A549 (cell line): ENCODE measurements at regions not wholly inside any gene's neighbourhood (a gene's known extent, or its start where the extent isn't known, plus 50 kb on each side); places are given as distances from the start of the nearest gene placed in this dataset.
"Not testable (repeated sequence)": the region's sequence is repeated elsewhere in the genome, so short reads cannot be mapped to it uniquely, and the experiment has no call there.

Experiments used
- ATAC-seq, 2 experiments: fragments of 200-7000 bp in 1 of 2; fragments of >200 bp in 1 of 2; cut with Nextera tagmentation in 1 of 2; cut with Tn5 transposase in 1 of 2; 3 replicates each; pipeline versions ENCODE4 v1.8.0 to v1.9.1; 2018 to 2020; ENCODE audit warnings: mild to moderate bottlenecking in 1 of 2, moderate library complexity in 1 of 2
- CTCF ChIA-PET: fragments of 300-600 bp; sonication (Branson Sonifier 250); formaldehyde crosslinking; extraction: SDS; loops from one replicate; lab custom pipeline; 2021; ENCODE audit warnings: antibody characterized with exemption, inconsistent platforms; lab: Yijun Ruan, JAX
- POLR2A ChIA-PET: fragments of 350-600 bp; formaldehyde crosslinking; extraction: SDS; loops from one replicate; lab custom pipeline; 2021; ENCODE audit warnings: antibody characterized with exemption, inconsistent platforms; lab: Yijun Ruan, JAX
- DNase-seq, 2 experiments: peaks; one replicate each; pipeline versions ENCODE4 v3.0.0 to v3.0.0-alpha.2; 2011 to 2016; ENCODE audit warnings: low read depth in 1 of 2, low spot score in 1 of 2
- FAIRE-seq: peaks from 2 replicates; lab custom pipeline; 2011; peaks lifted over from hg19 to GRCh38; lab: Jason Lieb, UNC
- H3K27ac ChIP-seq, 2 experiments: fragments of >200 bp; sonication (Bioruptor Twin); formaldehyde crosslinking; 3 replicates each; pipeline ENCODE4 v1.5.1; 2016 to 2017
- H3K4me1 ChIP-seq: fragments of >200 bp; sonication (Bioruptor Twin); formaldehyde crosslinking; 3 replicates; pipeline ENCODE4 v1.6.1; 2016
- H3K4me2 ChIP-seq: fragments of >200 bp; sonication (Bioruptor Twin); formaldehyde crosslinking; 3 replicates; pipeline ENCODE4 v1.6.1; 2016
- H3K4me3 ChIP-seq: fragments of >200 bp; sonication (Bioruptor Twin); formaldehyde crosslinking; 3 replicates; pipeline ENCODE4 v1.5.1; 2016
- H3K9me3 ChIP-seq: fragments of >200 bp; sonication (Bioruptor Twin); formaldehyde crosslinking; 3 replicates; pipeline ENCODE4 v1.6.1; 2016
- BCL3 ChIP-seq: fragments of >200 bp; sonication (Bioruptor Twin); formaldehyde crosslinking; IDR thresholded peaks from 3 replicates; pipeline ENCODE4 v1.6.1; 2016
- CHD2 ChIP-seq: fragments of 150-350 bp; IDR thresholded peaks from 2 replicates; pipeline ENCODE4 v1.6.1; 2014; ENCODE audit warnings: low read length; ENCODE audit not compliant: partially characterized antibody
- EHF ChIP-seq: fragments of 250-450 bp; sonication (Bioruptor Pico); IDR thresholded peaks from 2 replicates; pipeline ENCODE4 v1.5.0; 2020; ENCODE audit warnings: mild to moderate bottlenecking
- ELK1 ChIP-seq: fragments of 150-350 bp; IDR thresholded peaks from 2 replicates; pipeline ENCODE4 v1.6.1; 2014; ENCODE audit warnings: low read depth, mild to moderate bottlenecking, low read length
- EP300 ChIP-seq, 2 experiments: fragments of >200 bp; sonication (Bioruptor Twin); formaldehyde crosslinking; IDR thresholded peaks; 2 replicates in 1 of 2; 3 replicates in 1 of 2; pipeline ENCODE4 v1.6.1; 2016 to 2017
- ESRRA ChIP-seq: fragments of 150-350 bp; IDR thresholded peaks from 2 replicates; pipeline ENCODE4 v1.6.1; 2014; ENCODE audit warnings: mild to moderate bottlenecking, low read length, borderline replicate concordance
- FOSL2 ChIP-seq, 2 experiments: fragments of 450-650 bp in 1 of 2; fragments of >200 bp in 1 of 2; sonication (Bioruptor Twin) in 1 of 2; formaldehyde crosslinking; IDR thresholded peaks; 2 replicates each; pipeline versions ENCODE4 v1.5.0 to v1.6.1; 2016 to 2020; ENCODE audit warnings: mild to moderate bottlenecking in 1 of 2, moderate library complexity in 1 of 2
- FOXS1 ChIP-seq: fragments of 250-450 bp; sonication (Bioruptor Pico); IDR thresholded peaks from 2 replicates; pipeline ENCODE4 v1.5.0; 2020; ENCODE audit warnings: mild to moderate bottlenecking, moderate library complexity
- GATA3 ChIP-seq: IDR thresholded peaks from 2 replicates; pipeline ENCODE4 v1.6.1; 2012; ENCODE audit warnings: borderline replicate concordance
- HEYL ChIP-seq: fragments of 250-450 bp; sonication (Bioruptor Pico); IDR thresholded peaks from 2 replicates; pipeline ENCODE4 v1.8.0; 2021; ENCODE audit warnings: mild to moderate bottlenecking, moderate library complexity
- HOXA7 ChIP-seq: fragments of 250-450 bp; sonication (Bioruptor Pico); IDR thresholded peaks from 2 replicates; pipeline ENCODE4 v1.5.0; 2020; ENCODE audit warnings: mild to moderate bottlenecking, moderate library complexity
- HOXB13 ChIP-seq: fragments of 250-450 bp; sonication (Bioruptor Pico); IDR thresholded peaks from 2 replicates; pipeline ENCODE4 v1.5.0; 2020; ENCODE audit warnings: low read depth, mild to moderate bottlenecking, moderate library complexity
- KDM1A ChIP-seq: fragments of 200-600 bp; sonication (generic); IDR thresholded peaks from 2 replicates; pipeline ENCODE4 v1.6.1; 2016; ENCODE audit warnings: low read depth, mild to moderate bottlenecking
- MAFK ChIP-seq: fragments of 450-650 bp; IDR thresholded peaks from 2 replicates; pipeline ENCODE4 v1.6.1; 2014; ENCODE audit not compliant: partially characterized antibody
- NFE2L2 ChIP-seq: fragments of 150-350 bp; conservative IDR thresholded peaks from 2 replicates; pipeline ENCODE4 v1.6.1; 2014; ENCODE audit warnings: low read length
- NPAS2 ChIP-seq: fragments of 250-450 bp; sonication (Bioruptor Pico); IDR thresholded peaks from 2 replicates; pipeline ENCODE4 v1.8.0; 2022; ENCODE audit warnings: mild to moderate bottlenecking, moderate library complexity, borderline replicate concordance
- PBX3 ChIP-seq: IDR thresholded peaks from 2 replicates; pipeline ENCODE4 v1.6.1; 2012
- POLR2A ChIP-seq: IDR thresholded peaks from 2 replicates; pipeline ENCODE4 v1.6.1; 2012; ENCODE audit warnings: mild to moderate bottlenecking, low read length
- RARB ChIP-seq: fragments of 250-450 bp; sonication (Bioruptor Pico); IDR thresholded peaks from 2 replicates; pipeline ENCODE4 v1.8.0; 2021; ENCODE audit warnings: mild to moderate bottlenecking, moderate library complexity
- RCOR1 ChIP-seq: fragments of 150-350 bp; IDR thresholded peaks from 2 replicates; pipeline ENCODE4 v1.6.1; 2014; ENCODE audit warnings: antibody characterized with exemption, low read length, low read depth
- REST ChIP-seq: fragments of 200-600 bp; sonication (generic); IDR thresholded peaks from 2 replicates; pipeline ENCODE4 v1.6.1; 2016; ENCODE audit warnings: antibody characterized with exemption, mild to moderate bottlenecking, moderate library complexity
- RNF2 ChIP-seq: fragments of 200-600 bp; sonication (generic); IDR thresholded peaks from 2 replicates; pipeline ENCODE4 v1.6.1; 2016; ENCODE audit warnings: low read depth, mild to moderate bottlenecking, antibody characterized with exemption, moderate library complexity, borderline replicate concordance
- SREBF2 ChIP-seq: fragments of 450-650 bp; IDR thresholded peaks from 2 replicates; pipeline ENCODE4 v1.6.1; 2014; ENCODE audit warnings: mild to moderate bottlenecking, moderate library complexity
- WGBS: methylation state at CpG from one replicate; pipeline ENCODE4 v1.1.6; 2017; ENCODE audit errors: missing lambda C conversion rate; 5-methylcytosine and 5-hydroxymethylcytosine counted together

- no peak for ATAC-seq
- CTCF ChIA-PET: no interaction called here
These were observed 110.9 kb upstream of the L3MBTL4 start for GRCh38 chr18:6525604-6526003.

GRCh38 chr18:6537475-6537874 is 122.8 kb upstream of the L3MBTL4 start:
- TF ChIP-seq CHD2: no peak
- TF ChIP-seq GATA3: no peak
- TF ChIP-seq EHF: no peak
- TF ChIP-seq PBX3: no peak
- TF ChIP-seq HOXB13 (CRISPR knock-in tag): no peak
- TF ChIP-seq MAFK: no peak
- no peak for TF ChIP-seq REST
- no peak for TF ChIP-seq HEYL
- TF ChIP-seq, all 56 proteins: peak for 0
- POLR2A ChIA-PET: no interaction called here
- WGBS: 10% methylated on average over 1 of the region's 1 CpG
- Histone ChIP-seq H3K4me2 (no peak overlapping the region), H3K9me3 (no peaks in the 10 kb centered on the region), H3K4me3 (no peak overlapping the region), H3K4me1 (no peaks in the 10 kb centered on the region), H3K27ac (no peak overlapping the region)
- FAIRE-seq (no peak), DNase-seq (no peak), ATAC-seq (no peak)
- CTCF ChIA-PET: interaction anchor here (1.0 kb wide), 1 partner anchor 647 kb away, joined by 3 read pairs; no protein-coding TSS in a partner anchor

More at GRCh38 chr18:6525604-6526003, 110.9 kb upstream of the L3MBTL4 start:
- 0% methylated on average over 2 of the region's 2 CpGs for WGBS
- Histone ChIP-seq H3K4me2 (no peak overlapping the region), H3K27ac (no peak overlapping the region), H3K4me1 (no peaks in the 10 kb centered on the region), H3K9me3 (no peaks in the 10 kb centered on the region), H3K4me3 (no peak overlapping the region)
- POLR2A ChIA-PET: no interaction called here
- no peak for FAIRE-seq
- TF ChIP-seq RARB (CRISPR knock-in tag) (no peak), SREBF2 (no peak), FOSL2 (IDR thresholded peaks at IDR 0.05) (no peak), FOSL2 (CRISPR knock-in tag; IDR thresholded peaks at IDR 0.05) (no peak), GATA3 (no peak), RCOR1 (no peak), EP300 (IDR thresholded peaks at IDR 0.05) (no peak), HOXA7 (CRISPR knock-in tag) (no peak)
- TF ChIP-seq, all 56 proteins: peak for 0
- no peak for DNase-seq

GRCh38 chr18:6541131-6541679 is 126.5 kb upstream of the L3MBTL4 start:
- H3K27ac ChIP-seq, H3K9me3 ChIP-seq, DNase-seq, FAIRE-seq, H3K4me1 ChIP-seq, H3K4me3 ChIP-seq, H3K4me2 ChIP-seq: not testable (repeated sequence)
- ATAC-seq: peak in 1 of 2 experiments; percentile 54; a peak in 3 of 6 replicates
- WGBS: 18% methylated on average over 6 of the region's 6 CpGs
- ChIA-PET CTCF (interaction anchor here (0.8 to 3.1 kb wide), 4 partner anchors 19 to 481 kb away, joined by 3 to 39 read pairs (median 6); no protein-coding TSS in a partner anchor), POLR2A (interaction anchor here (0.7 kb wide), 1 partner anchor 346 kb away, joined by 3 read pairs; no protein-coding TSS in a partner anchor)

- FAIRE-seq (no peak), ATAC-seq (no peak), DNase-seq (no peak)
- POLR2A ChIA-PET: interaction anchor here (0.7 kb wide), 1 partner anchor 345 kb away, joined by 3 read pairs; no protein-coding TSS in a partner anchor
- 6% methylated on average over 5 of the region's 5 CpGs for WGBS
- Histone ChIP-seq H3K4me1 (no peaks in the 10 kb centered on the region), H3K4me2 (no peak overlapping the region), H3K4me3 (no peak overlapping the region), H3K9me3 (no peaks in the 10 kb centered on the region), H3K27ac (no peak overlapping the region)
- CTCF ChIA-PET: interaction anchor here (0.8 to 3.1 kb wide), 4 partner anchors 20 to 378 kb away, joined by 3 to 39 read pairs (median 4); no protein-coding TSS in a partner anchor
- no peak for TF ChIP-seq RNF2
- TF ChIP-seq BCL3: no peak
- no peak for TF ChIP-seq RCOR1
- no peak for TF ChIP-seq ESRRA
- no peak for TF ChIP-seq POLR2A
- no peak for TF ChIP-seq KDM1A
- TF ChIP-seq NPAS2 (CRISPR knock-in tag): no peak
- TF ChIP-seq NFE2L2: no peak
- no peak for TF ChIP-seq ELK1
- TF ChIP-seq MAFK: no peak
- no peak for TF ChIP-seq FOXS1 (CRISPR knock-in tag)
These were observed 127.6 kb upstream of the L3MBTL4 start for GRCh38 chr18:6542296-6542695.
